ENCODE measurements at regions not wholly inside any gene's neighbourhood (a gene's known extent, or its start where the extent isn't known, plus 50 kb on each side); places are given as distances from the start of the nearest gene placed in this dataset.

DNA sequence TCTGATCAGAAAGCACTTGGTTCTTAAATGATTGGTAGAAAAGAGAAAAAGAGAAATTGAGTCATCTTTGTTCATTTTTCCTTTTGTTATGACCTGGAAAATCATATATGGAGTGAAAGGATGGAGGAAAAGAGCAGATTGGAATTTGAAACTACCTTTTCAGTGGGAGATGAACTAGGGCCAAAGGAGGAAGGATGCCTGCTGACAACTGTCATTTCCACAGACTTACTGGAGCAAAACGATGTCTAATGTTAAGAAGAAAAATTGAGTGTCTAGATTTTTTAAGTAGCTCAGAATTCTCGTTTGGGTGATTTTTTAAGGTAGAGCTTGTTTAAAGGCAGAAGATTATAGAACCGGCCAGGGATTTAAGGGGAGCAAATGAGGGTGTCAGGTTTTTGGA, 144.6 kb upstream of the KCNIP4 start:
- H3K4me3 ChIP-seq (ENCODE audit: low read depth, low read length) = no peak overlapping the region
- no peak for DNase-seq (ENCODE audit: low read depth)
- in situ Hi-C loops (cut with HindIII; ENCODE audit: low sequenced_read_pairs) = no loop called here
- TF ChIP-seq, protein P1, sequence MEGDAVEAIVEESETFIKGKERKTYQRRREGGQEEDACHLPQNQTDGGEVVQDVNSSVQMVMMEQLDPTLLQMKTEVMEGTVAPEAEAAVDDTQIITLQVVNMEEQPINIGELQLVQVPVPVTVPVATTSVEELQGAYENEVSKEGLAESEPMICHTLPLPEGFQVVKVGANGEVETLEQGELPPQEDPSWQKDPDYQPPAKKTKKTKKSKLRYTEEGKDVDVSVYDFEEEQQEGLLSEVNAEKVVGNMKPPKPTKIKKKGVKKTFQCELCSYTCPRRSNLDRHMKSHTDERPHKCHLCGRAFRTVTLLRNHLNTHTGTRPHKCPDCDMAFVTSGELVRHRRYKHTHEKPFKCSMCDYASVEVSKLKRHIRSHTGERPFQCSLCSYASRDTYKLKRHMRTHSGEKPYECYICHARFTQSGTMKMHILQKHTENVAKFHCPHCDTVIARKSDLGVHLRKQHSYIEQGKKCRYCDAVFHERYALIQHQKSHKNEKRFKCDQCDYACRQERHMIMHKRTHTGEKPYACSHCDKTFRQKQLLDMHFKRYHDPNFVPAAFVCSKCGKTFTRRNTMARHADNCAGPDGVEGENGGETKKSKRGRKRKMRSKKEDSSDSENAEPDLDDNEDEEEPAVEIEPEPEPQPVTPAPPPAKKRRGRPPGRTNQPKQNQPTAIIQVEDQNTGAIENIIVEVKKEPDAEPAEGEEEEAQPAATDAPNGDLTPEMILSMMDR (IDR thresholded peaks at IDR 0.05; ENCODE audit: low read depth, low read length, missing control alignments) = no peak

DNA sequence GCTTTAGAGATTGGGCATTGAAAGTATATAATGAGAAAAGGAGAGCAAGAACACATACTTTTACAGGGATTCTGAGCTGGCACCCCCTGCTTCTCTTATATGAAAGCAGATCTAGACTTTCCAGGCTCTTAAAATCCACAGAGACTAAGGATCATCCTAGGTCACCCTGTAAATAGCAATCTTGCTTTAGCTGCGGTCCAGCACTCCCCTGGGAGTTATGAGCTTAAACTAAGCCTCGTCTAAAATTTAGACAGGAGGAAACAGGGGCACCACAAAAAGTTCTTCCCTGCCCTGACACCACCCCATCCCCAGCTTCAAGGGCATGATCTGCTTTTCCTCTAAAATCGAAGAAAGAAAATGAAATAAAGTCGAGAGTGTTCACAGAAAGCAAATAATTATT, 143.3 kb upstream of the KCNIP4 start:
- TF ChIP-seq, protein P1 (IDR thresholded peaks at IDR 0.05; ENCODE audit: low read depth, low read length, missing control alignments) = no peak
- in situ Hi-C loops (cut with HindIII; ENCODE audit: low sequenced_read_pairs) = no loop called here
- no peak overlapping the region for H3K4me3 ChIP-seq (ENCODE audit: low read depth, low read length)
- no peak for DNase-seq (ENCODE audit: low read depth)

DNA sequence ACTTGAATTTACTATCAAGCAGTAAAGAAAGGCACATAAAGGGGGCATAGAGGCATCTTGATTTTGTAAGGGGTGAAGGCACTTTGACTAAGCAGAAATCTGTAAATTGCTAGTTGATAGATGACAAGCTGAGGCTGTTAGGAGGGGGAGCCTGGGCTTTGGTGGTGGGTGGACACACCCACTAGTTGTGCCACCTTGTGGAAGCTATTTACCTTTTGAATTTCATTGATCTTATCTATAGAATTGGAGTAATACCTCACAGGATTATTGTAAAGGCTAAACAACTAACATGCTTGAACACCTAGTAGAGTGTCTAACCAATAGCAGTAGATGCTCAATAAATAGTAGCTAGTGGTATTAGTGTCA, 142.8 kb upstream of the KCNIP4 start:
- no peak overlapping the region for H3K4me3 ChIP-seq (ENCODE audit: low read depth, low read length)
- no peak for DNase-seq (ENCODE audit: low read depth)
- in situ Hi-C loops (cut with HindIII; ENCODE audit: low sequenced_read_pairs) = no loop called here
- TF ChIP-seq, protein P1 (IDR thresholded peaks at IDR 0.05; ENCODE audit: low read depth, low read length, missing control alignments) = no peak

DNA sequence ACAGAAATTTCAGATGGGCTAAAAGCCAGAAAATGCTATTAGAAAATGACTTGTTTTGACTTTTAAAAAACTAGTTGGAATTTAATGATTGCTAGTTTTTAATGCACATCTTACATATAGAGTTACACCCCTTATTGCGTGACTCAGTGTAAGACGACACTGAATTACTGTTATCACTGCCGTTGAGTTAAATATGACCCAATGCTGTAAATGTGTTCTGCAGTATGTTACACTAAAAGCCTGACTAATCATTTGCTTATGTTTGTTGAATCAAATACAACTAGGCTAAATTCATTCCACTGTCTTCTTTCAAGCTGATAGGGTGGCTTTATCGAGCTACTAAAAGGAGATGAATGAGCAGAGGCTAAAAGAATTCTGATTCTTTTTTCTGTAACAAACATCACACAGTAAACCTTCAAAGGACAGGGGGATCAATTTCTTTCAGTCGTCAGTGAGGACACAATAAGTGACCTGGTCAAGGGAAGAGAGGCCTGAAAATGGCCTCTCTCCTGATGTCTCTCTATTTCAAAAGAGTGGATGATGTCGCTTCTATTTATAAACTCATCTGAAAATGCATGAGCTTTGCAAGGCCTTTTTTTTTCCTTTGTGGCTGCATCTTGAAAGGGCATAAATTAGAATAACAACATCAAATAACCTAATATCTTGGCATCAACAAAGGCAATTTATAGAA, 142.2 kb upstream of the KCNIP4 start:
- TF ChIP-seq, protein P1 (IDR thresholded peaks at IDR 0.05; ENCODE audit: low read depth, low read length, missing control alignments) = no peak
- H3K4me3 ChIP-seq (ENCODE audit: low read depth, low read length) = no peak overlapping the region
- in situ Hi-C loops (cut with HindIII; ENCODE audit: low sequenced_read_pairs) = no loop called here
- DNase-seq (ENCODE audit: low read depth) = no peak

DNA sequence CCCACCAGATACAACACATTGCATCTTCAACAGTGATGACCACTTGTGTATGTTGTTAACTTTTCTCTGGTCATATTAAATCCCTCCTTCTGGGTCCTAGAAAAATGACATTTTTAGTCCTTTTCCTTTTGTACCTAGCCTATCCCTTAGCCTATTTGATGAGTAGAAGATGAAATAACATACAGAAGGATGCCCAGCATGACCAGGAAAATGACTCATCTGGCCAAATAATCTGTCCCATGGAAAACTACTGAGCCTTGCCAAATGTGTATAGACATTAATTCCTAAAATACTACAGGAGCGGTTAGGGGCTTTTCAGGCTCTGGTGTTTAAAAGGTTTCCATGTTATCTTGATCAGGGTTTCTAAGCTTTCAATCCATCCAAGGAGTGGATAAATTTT, 129.0 kb upstream of the KCNIP4 start:
- H3K4me3 ChIP-seq (ENCODE audit: low read depth, low read length) = no peak overlapping the region
- in situ Hi-C loops (cut with HindIII; ENCODE audit: low sequenced_read_pairs) = no loop called here
- DNase-seq (ENCODE audit: low read depth) = no peak
- TF ChIP-seq, protein P1 (IDR thresholded peaks at IDR 0.05; ENCODE audit: low read depth, low read length, missing control alignments) = no peak

DNA sequence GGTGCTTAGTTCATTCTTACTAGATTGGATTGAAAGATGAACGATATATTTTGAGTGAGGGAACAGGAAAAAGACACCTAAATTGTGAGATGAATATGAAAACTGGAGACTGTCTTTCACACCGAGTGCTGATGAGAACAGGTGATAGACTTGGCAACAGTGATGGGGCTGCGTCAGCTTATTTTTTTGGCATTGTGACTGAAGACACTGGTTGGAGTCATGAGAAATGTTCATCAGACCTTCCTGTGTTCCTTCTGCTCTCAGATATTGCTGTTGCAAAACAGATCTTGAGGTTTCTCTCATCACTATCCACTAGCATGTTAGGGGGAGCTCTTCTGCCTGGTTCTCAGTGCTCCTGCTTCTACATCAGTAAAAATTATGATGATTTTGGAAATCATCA, 124.2 kb upstream of the KCNIP4 start:
- TF ChIP-seq, protein P1 (IDR thresholded peaks at IDR 0.05; ENCODE audit: low read depth, low read length, missing control alignments) = no peak
- in situ Hi-C loops (cut with HindIII; ENCODE audit: low sequenced_read_pairs) = no loop called here
- DNase-seq (ENCODE audit: low read depth) = no peak
- no peak overlapping the region for H3K4me3 ChIP-seq (ENCODE audit: low read depth, low read length)
